GM04504 (cell line): ENCODE measurements at regions not wholly inside any gene's neighbourhood (a gene's known extent, or its start where the extent isn't known, plus 50 kb on each side); places are given as distances from the start of the nearest gene placed in this dataset.

Experiments used
- DNase-seq: peaks from one replicate; pipeline ENCODE4 v3.0.0-alpha.2; 2012; ENCODE audit warnings: low read depth

GRCh38 chr21:43317254-43317748 is 109.6 kb downstream of the SIK1 start:
- no peak for DNase-seq

DNA sequence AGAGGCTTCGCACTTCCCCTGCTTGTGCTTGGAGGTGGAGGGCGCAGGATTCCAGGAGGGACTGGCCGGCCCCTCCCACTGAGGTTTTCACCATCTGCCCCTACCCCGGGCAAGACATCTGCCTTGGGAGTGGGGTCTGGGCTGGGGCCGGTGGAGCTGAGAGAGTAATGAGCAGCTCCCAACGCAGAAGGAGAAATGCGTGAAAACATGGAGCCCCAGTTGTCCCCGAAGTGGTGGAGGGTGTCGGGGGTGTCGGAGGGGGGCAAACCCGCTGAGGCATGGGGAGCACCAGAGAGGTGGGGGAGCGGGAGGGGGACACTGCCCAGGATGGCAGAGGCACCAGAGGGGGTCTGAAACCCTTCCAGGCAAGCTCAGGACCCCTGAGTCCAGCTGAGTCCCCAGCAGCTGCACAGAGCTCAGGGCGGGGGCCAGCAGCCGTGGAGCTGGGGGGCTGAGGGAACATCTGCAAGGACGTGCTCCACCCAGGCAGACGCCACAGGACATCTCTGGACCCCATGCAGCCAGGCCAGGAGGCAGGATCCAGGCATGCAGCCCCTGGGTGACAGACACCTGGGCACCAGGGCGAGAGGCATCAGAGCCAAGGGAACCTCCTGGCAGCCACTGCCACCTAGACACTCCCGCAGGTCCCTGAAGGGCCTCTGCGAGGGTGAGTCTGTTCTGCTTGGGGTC is 110.6 kb downstream of the SIK1 start:
- no peak for DNase-seq

DNA sequence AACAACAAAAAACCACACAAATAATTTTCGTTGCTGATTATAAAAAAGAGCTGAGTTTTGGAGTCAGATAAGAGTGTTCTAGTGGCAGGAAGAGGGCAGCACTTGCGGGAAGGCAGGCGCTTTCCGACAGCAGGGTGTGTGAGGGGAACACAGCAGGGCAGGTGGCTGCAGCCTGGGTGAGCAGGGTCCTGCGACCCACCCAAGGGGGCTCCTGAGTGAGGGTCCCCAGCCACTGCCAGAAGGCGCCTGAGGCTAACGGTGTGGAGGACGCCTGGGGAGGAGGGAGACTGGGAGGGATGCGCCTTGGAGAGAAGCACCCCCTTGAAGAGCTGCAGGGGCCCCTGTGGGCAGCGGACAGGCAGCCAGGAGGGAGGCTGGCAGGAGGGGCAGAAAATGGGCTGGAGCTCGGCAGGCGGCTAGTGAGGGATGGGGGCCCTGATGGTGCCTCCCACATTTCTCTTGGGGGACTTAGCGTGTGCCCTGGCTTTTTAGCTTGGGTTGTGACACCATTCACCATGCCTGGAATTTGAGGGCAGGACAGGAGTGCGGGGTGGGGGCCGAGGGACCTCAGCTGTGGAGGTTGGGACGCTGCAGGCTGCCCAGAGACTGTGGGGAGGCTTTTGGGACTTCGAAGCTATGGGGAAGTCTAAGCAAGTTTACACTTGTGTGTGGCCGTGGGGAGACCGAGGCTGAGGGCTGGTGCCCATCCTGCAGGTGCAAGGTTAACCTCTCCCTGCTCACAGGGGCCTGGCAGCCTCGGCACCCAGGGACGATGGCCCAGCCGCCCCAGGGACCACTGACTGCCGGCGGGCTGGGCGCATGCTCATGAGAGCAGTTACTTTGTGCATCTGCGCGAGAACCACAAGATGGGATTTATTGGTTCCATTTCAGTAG is 111.4 kb downstream of the SIK1 start:
- no peak for DNase-seq

DNA sequence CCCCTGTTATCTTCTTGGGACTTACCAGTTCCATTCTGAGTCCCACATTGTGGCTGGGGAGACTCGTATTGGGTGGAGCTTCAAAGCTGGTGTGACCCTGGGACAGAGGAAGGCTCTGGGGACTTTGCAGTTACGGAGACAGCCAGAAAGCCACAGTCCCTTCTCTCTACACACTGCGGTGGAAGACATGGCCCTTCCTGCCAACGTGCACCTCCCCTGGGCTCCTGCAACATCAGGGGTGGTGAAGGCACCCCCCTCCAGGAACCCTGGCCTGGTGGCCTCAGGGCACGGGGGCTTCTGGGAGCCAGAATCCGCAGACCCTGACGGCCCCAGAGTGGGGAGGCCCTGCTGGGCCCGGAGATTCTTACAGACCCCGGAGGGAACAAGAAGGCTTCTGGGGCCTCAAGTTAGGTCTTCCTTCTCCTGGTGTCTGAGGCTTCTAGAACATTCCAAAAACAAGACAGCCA is 113.0 kb downstream of the SIK1 start:
- no peak for DNase-seq

GRCh38 chr21:43313221-43313938 is 113.6 kb downstream of the SIK1 start:
- DNase-seq = no peak

DNA sequence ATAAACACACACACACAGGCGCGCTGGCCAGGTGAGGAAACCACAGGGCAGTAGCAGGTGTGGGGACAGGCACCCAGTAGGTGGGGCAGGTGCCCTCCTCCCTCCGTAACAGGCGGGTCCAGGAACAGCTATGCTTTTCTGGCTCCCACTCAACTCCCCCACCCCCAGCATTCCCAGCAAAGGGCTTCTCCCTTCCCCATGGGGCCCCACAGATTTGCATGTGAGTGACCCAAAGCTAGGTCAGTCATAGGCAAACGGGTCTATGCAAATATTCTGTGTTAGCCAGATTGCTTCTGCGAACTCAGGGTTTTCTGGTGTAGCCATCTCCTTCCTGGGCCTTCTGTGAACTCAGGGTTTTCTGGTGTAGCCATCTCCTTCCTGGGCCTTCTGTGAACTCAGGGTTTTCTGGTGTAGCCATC is 114.2 kb downstream of the SIK1 start:
- no peak for DNase-seq

DNA sequence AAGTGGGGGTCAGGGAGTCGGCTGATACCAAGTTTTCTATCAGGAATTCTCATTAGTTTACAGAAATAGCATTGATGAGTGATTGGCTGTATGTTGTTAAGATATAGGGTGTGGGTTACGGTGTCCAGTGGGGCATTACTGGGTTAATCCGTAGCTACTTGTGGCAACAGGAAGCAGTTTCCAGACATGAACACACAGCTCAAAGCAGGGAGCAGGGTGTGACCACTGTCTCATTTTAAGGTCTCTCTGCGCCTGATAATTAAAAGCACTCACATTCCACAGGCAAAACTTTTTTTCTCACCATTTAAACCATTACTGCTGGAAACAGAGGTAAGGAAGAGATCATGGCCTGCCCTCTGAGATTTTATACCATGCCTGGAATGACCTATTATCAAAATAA is 114.9 kb downstream of the SIK1 start:
- DNase-seq = no peak

DNA sequence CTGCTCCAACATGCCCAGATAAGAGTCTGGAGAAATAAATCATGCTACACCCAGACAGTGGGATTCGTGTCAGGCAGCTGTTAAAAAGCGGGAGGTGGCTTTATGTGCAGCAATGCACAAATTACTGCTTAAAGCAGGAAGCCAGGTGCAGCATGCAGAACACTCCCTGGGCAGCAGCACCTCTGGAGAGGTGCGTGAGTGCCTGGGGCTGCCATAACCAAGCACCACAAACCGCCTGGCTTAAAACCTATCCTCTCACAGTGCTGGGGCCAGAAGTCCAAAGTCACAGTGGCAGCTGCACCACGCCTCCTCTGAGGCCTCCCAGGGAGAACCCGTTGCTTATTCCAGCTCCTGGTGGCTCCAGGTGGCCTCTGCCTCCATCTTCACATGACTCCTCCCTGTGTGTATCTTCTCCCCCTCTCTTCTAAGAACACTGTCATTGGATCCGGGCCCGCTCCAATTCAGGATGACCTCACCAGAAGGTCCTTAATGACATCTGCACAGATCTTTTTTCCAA is 115.6 kb downstream of the SIK1 start:
- no peak for DNase-seq

GRCh38 chr21:43308815-43309283 is 118.1 kb downstream of the SIK1 start:
- no peak for DNase-seq

DNA sequence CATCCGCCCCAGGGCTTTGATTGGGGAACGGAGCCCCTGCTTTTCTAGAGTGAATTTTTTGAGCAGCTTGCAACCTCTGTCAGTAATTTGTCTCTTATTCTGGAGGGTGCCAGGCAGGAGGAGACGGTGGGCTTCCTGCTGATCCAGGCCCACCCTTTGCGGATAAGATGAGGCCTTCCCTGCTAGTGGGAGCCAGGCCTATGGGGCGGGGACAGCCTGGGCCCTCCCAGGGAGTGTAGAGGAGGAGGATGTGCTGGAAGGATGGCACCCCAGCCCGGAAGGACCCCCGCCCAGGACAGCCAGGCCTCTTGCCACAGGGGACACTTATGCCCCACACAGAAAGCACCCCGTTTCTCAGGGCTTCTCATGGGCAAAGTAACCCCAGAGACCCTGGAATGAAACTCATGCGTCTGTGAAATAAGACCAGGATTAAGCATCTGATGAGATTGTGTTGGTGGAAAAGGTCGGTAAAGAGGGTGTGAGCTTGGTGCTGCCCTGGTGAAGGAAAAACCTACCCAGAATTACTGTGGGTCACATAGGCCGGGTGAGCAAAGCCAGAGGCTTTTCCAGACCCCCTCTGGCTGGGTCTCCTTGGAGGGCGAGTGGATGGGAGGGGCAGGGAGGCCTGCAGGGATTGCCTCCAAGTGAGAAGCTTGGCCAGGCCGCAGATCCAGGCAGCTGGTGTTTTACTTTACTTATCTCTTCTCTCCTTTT is 118.7 kb downstream of the SIK1 start:
- DNase-seq = no peak

GRCh38 chr21:43307677-43308070 is 119.3 kb downstream of the SIK1 start:
- no peak for DNase-seq

GRCh38 chr21:43306911-43307676 is 119.8 kb downstream of the SIK1 start:
- no peak for DNase-seq

DNA sequence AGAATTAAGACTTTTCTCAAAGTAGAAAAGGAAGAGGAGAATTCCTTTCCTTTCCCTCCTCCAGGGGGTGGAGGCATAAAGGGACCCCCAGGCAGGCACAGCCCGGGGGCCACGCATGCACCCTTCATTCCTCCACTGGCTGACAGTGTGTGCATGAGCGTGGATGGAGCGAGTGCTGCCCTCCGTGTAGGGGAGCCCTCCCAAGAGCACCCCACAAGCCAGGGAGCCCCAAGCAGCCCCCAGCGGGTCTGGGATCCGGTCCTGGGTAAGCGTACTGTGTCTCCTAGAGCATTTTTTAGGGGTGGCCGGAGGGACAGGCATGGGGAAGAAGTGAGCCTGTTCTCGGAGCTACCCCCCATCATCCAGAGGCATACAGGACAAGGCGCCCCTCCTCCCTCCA is 120.5 kb downstream of the SIK1 start:
- DNase-seq = no peak

- no peak for DNase-seq
These were observed 121.1 kb downstream of the SIK1 start for GRCh38 chr21:43305811-43306311.

DNA sequence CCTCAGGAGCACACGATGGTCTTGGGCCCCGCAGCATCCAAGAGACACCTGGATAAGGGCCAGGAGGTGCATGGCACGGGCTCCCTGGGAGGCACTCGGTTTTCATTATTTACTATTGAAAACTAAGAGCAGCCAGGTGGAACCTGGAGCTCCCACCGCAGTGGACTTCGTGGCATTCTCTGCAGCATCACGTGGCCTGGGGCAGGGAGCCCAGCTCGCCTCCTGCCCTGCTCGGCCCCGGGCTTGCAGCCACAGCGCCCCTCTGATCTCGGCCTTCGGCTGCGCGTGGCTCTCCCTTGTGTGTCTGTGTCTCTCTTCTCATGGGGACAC is 121.6 kb downstream of the SIK1 start:
- DNase-seq = no peak

GRCh38 chr21:43304621-43305335 is 122.2 kb downstream of the SIK1 start:
- DNase-seq = no peak

DNA sequence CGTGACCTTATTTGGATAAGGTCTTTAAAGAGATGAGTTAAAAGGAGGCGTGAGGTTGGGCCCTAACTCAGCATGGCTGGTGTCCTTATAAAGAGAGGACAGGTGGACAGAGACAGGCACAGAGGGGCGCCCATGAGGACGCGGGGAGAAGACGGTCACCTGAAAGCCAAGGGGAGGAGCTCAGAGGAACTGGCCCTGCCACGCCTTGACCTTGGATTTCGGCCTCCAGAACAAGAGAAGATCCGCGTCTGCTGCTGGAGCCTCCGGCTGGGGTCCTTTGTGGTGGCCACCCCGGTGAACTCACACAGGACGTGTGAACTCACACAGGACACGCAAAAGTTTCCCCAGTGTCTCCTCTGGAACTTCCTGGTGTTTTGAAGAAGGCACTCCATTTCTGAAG is 122.7 kb downstream of the SIK1 start:
- DNase-seq = no peak

GRCh38 chr21:43303275-43304178 is 123.4 kb downstream of the SIK1 start:
- no peak for DNase-seq

- DNase-seq = no peak
These were observed 124.2 kb downstream of the SIK1 start for GRCh38 chr21:43302769-43303168.
